K562 (cell line): ENCODE measurements at regions not wholly inside any gene's neighbourhood (a gene's known extent, or its start where the extent isn't known, plus 50 kb on each side); places are given as distances from the start of the nearest gene placed in this dataset.

ENCODE experiments used
- ATAC-seq: fragments of 200-7000 bp; cut with Tn5 transposase; 3 replicates; pipeline ENCODE4 v1.9.1; 2020; ENCODE audit warnings: moderate library complexity
- BruUV-seq: library from RNA; stranded (reverse); fragments of 400-500 nt; replicated peaks from 2 replicates; lab custom pipeline; 2021; lab: Mats Ljungman, UMichigan
- CTCF ChIA-PET: fragments of 300-600 bp; formaldehyde crosslinking; extraction: SDS; loops from one replicate; lab custom pipeline; 2021; ENCODE audit warnings: low intra/inter-chr PET ratio; lab: Yijun Ruan, JAX
- POLR2A ChIA-PET: fragments of 300-600, 350-650 bp; sonication (Branson Sonifier 250); formaldehyde crosslinking; extraction: SDS; loops from one replicate; lab custom pipeline; 2021; ENCODE audit warnings: antibody characterized with exemption, inconsistent platforms; lab: Yijun Ruan, JAX
- DNase-seq, 4 experiments: peaks; one replicate each; pipeline versions ENCODE4 v3.0.0 to v3.0.0-alpha.2; 2011 to 2018; ENCODE audit warnings: low spot score in 3 of 4, mixed read lengths in 3 of 4; ENCODE audit errors: extremely low read depth in 1 of 4
- FAIRE-seq: peaks from 2 replicates; lab custom pipeline; 2011; peaks lifted over from hg19 to GRCh38; lab: Jason Lieb, UNC
- H2AFZ ChIP-seq: 2 replicates; pipeline ENCODE4 v1.6.0; 2011; ENCODE audit warnings: low read depth, low read length, control low read depth, inconsistent platforms
- H3K27ac ChIP-seq: fragments of 200-600 bp; 3 replicates; pipeline ENCODE4 v1.8.0; 2011; ENCODE audit warnings: low read depth, mild to moderate bottlenecking, control low read depth, inconsistent platforms, low read length, moderate library complexity, mixed read lengths; ENCODE audit errors: extremely low read depth
- H3K27me3 ChIP-seq, 2 experiments: fragments of 300-600 bp in 1 of 2; 2 replicates in 1 of 2; 3 replicates in 1 of 2; pipeline versions ENCODE4 v1.6.0 to v1.8.0; 2011; ENCODE audit warnings: inconsistent platforms in 2 of 2, low read length in 2 of 2, mild to moderate bottlenecking in 1 of 2, mixed read lengths in 1 of 2, moderate library complexity in 1 of 2; ENCODE audit not compliant: control insufficient read depth in 2 of 2, insufficient read depth in 2 of 2
- H3K36me3 ChIP-seq: fragments of 300-600 bp; 3 replicates; pipeline ENCODE4 v1.8.0; 2011; ENCODE audit warnings: mild to moderate bottlenecking, low read length, inconsistent platforms; ENCODE audit not compliant: control insufficient read depth, insufficient read depth
- H3K4me1 ChIP-seq, 2 experiments: fragments of 200-600 bp in 1 of 2; replicated peaks in 1 of 2; 2 replicates in 1 of 2; 3 replicates in 1 of 2; pipeline versions ENCODE4 v1.5.1 to v1.8.0; 2011; ENCODE audit warnings: inconsistent platforms in 2 of 2, low read length in 2 of 2, mild to moderate bottlenecking in 1 of 2, mixed read lengths in 1 of 2, moderate library complexity in 1 of 2; ENCODE audit not compliant: control insufficient read depth in 2 of 2, insufficient read depth in 2 of 2
- H3K4me2 ChIP-seq: 2 replicates; pipeline ENCODE4 v1.6.1; 2011; ENCODE audit warnings: low read length, control low read depth, inconsistent platforms, mixed read lengths; ENCODE audit not compliant: insufficient read depth
- H3K4me3 ChIP-seq: fragments of 200-600 bp; sonication (generic), shearing (Covaris generic); 2 replicates; pipeline ENCODE4 v1.5.1; 2016; ENCODE audit warnings: control low read depth, inconsistent platforms
- H3K79me2 ChIP-seq: fragments of 200-600 bp; 3 replicates; pipeline ENCODE4 v1.8.0; 2011; ENCODE audit warnings: low read length, inconsistent platforms; ENCODE audit not compliant: control insufficient read depth, insufficient read depth
- H3K9ac ChIP-seq, 2 experiments: 2 replicates each; pipeline versions ENCODE4 v1.6.0 to v1.6.1; 2011; ENCODE audit warnings: low read depth in 2 of 2, low read length in 2 of 2, control low read depth in 1 of 2, inconsistent platforms in 1 of 2, mild to moderate bottlenecking in 1 of 2, mixed read lengths in 1 of 2; ENCODE audit not compliant: insufficient read depth in 1 of 2
- H3K9me1 ChIP-seq: one replicate; pipeline ENCODE4 v1.6.0; 2011; ENCODE audit warnings: inconsistent platforms, mild to moderate bottlenecking, low read length, moderate library complexity; ENCODE audit not compliant: control insufficient read depth, insufficient read depth
- H3K9me3 ChIP-seq: replicated peaks from 2 replicates; pipeline ENCODE4 v1.5.1; 2011; ENCODE audit warnings: low read depth, low read length, inconsistent platforms; ENCODE audit not compliant: control insufficient read depth, insufficient read depth
- H4K20me1 ChIP-seq: replicated peaks from 2 replicates; pipeline ENCODE4 v1.6.1; 2011; ENCODE audit warnings: low read length, inconsistent platforms, mixed read lengths; ENCODE audit not compliant: control insufficient read depth, insufficient read depth
- AFF4 ChIP-seq: sonication (generic); formaldehyde crosslinking; IDR thresholded peaks from 2 replicates; pipeline ENCODE4 v1.8.0; 2023; ENCODE audit warnings: mild to moderate bottlenecking, missing genetic modification reagents
- GATAD2A ChIP-seq: fragments of 450-650 bp; IDR thresholded peaks from 2 replicates; pipeline ENCODE4 v1.6.1; 2017
- PHF21A ChIP-seq: fragments of 450-650 bp; IDR thresholded peaks from 2 replicates; pipeline ENCODE4 v1.6.1; 2017; ENCODE audit warnings: low read depth, borderline replicate concordance
- SP1 ChIP-seq: sonication (generic); formaldehyde crosslinking; IDR thresholded peaks from 2 replicates; pipeline ENCODE4 v1.8.1; 2022; ENCODE audit warnings: mild to moderate bottlenecking, missing genetic modification reagents
- ZNF347 ChIP-seq: fragments of 450-650 bp; formaldehyde crosslinking; IDR thresholded peaks from 2 replicates; pipeline ENCODE4 v1.4.0; 2020; ENCODE audit warnings: low read depth, mild to moderate bottlenecking, moderate library complexity
- WGBS: fragments of 100-300 bp; shearing (Covaris generic); methylation state at CpG from one replicate; pipeline ENCODE4 v1.1.6; 2016; ENCODE audit warnings: low coverage, mixed read lengths; ENCODE audit not compliant: insufficient coverage; ENCODE audit errors: missing lambda C conversion rate; 5-methylcytosine and 5-hydroxymethylcytosine counted together
- in situ Hi-C: fragments of 300-500 bp; cut with MboI; formaldehyde crosslinking; loops from 4 replicates; pipeline ENCODE4 v1.15.0; 2018; ENCODE audit warnings: inconsistent platforms, mixed read lengths
- intact Hi-C: fragments of 100-400 bp; cut with micrococcal nuclease; formaldehyde crosslinking; loops from 2 replicates; pipeline ENCODE4 v1.14.2; 2022

- WGBS, result 0% methylated on average over 2 of the region's 2 CpGs
- POLR2A ChIA-PET, result no interaction called here
- Histone ChIP-seq H3K27ac (no peak overlapping the region), H3K4me1 (no peaks in the 10 kb centered on the region), H2AFZ (no peak overlapping the region), H3K4me2 (no peak overlapping the region), H3K79me2 (no peaks in the 10 kb centered on the region), H3K9ac (no peak overlapping the region), H3K27me3 (no peaks in the 10 kb centered on the region), H3K9me1 (no peaks in the 10 kb centered on the region), H3K9me3 (no peaks in the 10 kb centered on the region), H3K4me3 (no peak overlapping the region), H4K20me1 (no peaks in the 10 kb centered on the region), H3K36me3 (no peaks in the 10 kb centered on the region)
- no peak for TF ChIP-seq ZNF347 (CRISPR knock-in tag)
- no peak for TF ChIP-seq SP1
- TF ChIP-seq GATAD2A, result no peak
- TF ChIP-seq AFF4 (CRISPR knock-in tag), result no peak
- no peak for TF ChIP-seq PHF21A
- intact Hi-C loops (no loop called here), in situ Hi-C loops (no loop called here)
- CTCF ChIA-PET, result no interaction called here
- DNase-seq (no peak), ATAC-seq (no peak), FAIRE-seq (no peak)
- BruUV-seq, result no TSS peak
These were observed 300.2 kb upstream of the PRKD1 start for GRCh38 chr14:30227876-30228275.
